ENCODE measurements at regions not wholly inside any gene's neighbourhood (a gene's known extent, or its start where the extent isn't known, plus 50 kb on each side); places are given as distances from the start of the nearest gene placed in this dataset.
A peak's percentile ranks its signal among the peaks of the same experiment; 100 is the strongest.

DNA sequence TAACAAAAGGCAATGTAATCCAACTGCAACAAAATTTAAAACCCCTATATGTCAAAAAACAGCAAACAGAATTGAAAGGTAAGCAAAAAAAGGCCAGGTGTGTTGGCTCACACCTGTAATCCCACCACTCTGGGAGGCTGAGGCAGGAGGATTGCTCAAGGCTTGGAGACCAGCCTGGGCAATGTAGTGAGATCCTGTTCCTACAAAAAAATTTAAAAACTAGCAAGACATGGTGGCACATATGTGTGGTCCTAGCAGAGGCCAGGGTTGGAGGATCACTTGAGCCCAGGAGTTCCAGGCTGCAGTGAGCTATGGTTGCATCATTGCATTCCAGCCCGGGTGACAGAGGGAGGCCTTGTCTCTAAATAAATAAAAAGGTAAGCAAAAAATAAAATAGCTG, 212.1 kb upstream of the KLF14 start:
- TF ChIP-seq EZH2 (IDR thresholded peaks at IDR 0.05; ENCODE audit: borderline replicate concordance, low read depth, low read length, severe bottlenecking) = no peak
- TF ChIP-seq, protein P1, sequence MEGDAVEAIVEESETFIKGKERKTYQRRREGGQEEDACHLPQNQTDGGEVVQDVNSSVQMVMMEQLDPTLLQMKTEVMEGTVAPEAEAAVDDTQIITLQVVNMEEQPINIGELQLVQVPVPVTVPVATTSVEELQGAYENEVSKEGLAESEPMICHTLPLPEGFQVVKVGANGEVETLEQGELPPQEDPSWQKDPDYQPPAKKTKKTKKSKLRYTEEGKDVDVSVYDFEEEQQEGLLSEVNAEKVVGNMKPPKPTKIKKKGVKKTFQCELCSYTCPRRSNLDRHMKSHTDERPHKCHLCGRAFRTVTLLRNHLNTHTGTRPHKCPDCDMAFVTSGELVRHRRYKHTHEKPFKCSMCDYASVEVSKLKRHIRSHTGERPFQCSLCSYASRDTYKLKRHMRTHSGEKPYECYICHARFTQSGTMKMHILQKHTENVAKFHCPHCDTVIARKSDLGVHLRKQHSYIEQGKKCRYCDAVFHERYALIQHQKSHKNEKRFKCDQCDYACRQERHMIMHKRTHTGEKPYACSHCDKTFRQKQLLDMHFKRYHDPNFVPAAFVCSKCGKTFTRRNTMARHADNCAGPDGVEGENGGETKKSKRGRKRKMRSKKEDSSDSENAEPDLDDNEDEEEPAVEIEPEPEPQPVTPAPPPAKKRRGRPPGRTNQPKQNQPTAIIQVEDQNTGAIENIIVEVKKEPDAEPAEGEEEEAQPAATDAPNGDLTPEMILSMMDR (IDR thresholded peaks at IDR 0.05; ENCODE audit: borderline replicate concordance, extremely low read depth, low read length, poor library complexity, severe bottlenecking) = no peak
- Histone ChIP-seq H3K27me3 (ENCODE audit: insufficient read depth, low read length, poor library complexity) (no peaks in the 10 kb centered on the region), H3K4me1 (ENCODE audit: insufficient read depth, low read length) (peaks cover 21% of the 10 kb centered on the region; the same call in 1 of the 2 replicates), H3K9ac (ENCODE audit: low read depth, low read length) (no peak overlapping the region), H3K79me2 (ENCODE audit: insufficient read depth, low read length) (peaks cover 100% of the 10 kb centered on the region), H3K4me2 (ENCODE audit: insufficient read depth, low read length) (no peak overlapping the region), H4K20me1 (ENCODE audit: insufficient read depth, low read length) (peaks cover 85% of the 10 kb centered on the region), H3K4me3 (ENCODE audit: low read depth in 1 of 2, low read length in 2 of 2) (no peak overlapping the region), H2AFZ (ENCODE audit: low read depth, low read length) (no peak overlapping the region), H3K27ac (ENCODE audit: low read length) (no peak overlapping the region), H3K9me3 (ENCODE audit: insufficient read depth, low read length, severe bottlenecking) (no peaks in the 10 kb centered on the region), H3K36me3 (ENCODE audit: insufficient read depth, low read length) (peaks cover 77% of the 10 kb centered on the region)
- ATAC-seq (ENCODE audit: insufficient read depth, low read depth) (no peak), DNase-seq (no peak)

DNA sequence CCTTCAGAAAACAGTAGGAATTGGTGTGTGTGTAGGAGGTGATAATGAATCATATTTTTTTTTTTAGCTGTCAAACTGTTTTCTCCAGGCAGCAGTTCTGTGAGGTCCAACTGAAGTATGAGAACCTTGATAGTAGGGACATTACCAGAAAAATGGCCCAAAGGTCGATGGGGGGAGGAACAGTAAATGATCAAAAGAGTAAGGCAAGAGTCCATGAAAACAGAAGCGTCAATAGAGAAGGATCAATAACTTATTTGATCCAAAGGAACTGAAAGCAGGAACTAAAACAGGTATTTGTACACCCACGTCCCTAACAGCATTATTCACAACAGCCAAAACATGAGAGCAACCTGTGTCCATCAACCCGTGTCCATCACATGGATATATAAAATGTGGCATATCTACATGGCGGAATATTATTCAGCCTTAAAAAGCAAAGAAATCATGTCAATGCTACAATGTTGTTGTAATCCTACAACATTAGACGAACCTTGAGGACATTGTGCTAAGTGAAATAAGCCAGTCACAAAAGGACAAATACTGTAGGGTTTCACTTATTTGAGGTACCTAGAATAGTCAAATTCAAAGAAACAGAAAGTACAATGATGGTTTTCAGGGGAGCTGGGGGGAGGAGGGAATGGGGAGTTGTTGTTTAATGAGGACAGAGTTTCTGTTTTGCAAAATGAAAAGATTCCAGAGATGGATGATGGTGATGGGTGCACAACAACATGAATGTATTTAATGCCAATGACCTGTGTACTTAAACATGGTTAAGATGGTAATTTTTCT, 214.0 kb upstream of the KLF14 start:
- Histone ChIP-seq H3K9ac (ENCODE audit: low read depth, low read length) (no peak overlapping the region), H3K9me3 (ENCODE audit: insufficient read depth, low read length, severe bottlenecking) (no peaks in the 10 kb centered on the region), H2AFZ (ENCODE audit: low read depth, low read length) (no peak overlapping the region), H3K27me3 (ENCODE audit: insufficient read depth, low read length, poor library complexity) (no peaks in the 10 kb centered on the region), H3K4me1 (ENCODE audit: insufficient read depth, low read length) (peaks cover 29% of the 10 kb centered on the region), H3K27ac (ENCODE audit: low read length) (0 out of 2 replicates have a peak overlapping the region, but pooled peaks have one; percentile 2), H4K20me1 (ENCODE audit: insufficient read depth, low read length) (peaks cover 87% of the 10 kb centered on the region), H3K36me3 (ENCODE audit: insufficient read depth, low read length) (peaks cover 77% of the 10 kb centered on the region), H3K4me2 (ENCODE audit: insufficient read depth, low read length) (0 out of 2 replicates have a peak overlapping the region, but pooled peaks have one; percentile 11), H3K4me3 (ENCODE audit: low read depth in 1 of 2, low read length in 2 of 2) (no peak overlapping the region), H3K79me2 (ENCODE audit: insufficient read depth, low read length) (peaks cover 100% of the 10 kb centered on the region)
- TF ChIP-seq EZH2 (IDR thresholded peaks at IDR 0.05; ENCODE audit: borderline replicate concordance, low read depth, low read length, severe bottlenecking) = no peak
- TF ChIP-seq, protein P1 (IDR thresholded peaks at IDR 0.05; ENCODE audit: borderline replicate concordance, extremely low read depth, low read length, poor library complexity, severe bottlenecking) = no peak
- DNase-seq = no peak
- peak; percentile 52 for ATAC-seq (ENCODE audit: insufficient read depth, low read depth)

DNA sequence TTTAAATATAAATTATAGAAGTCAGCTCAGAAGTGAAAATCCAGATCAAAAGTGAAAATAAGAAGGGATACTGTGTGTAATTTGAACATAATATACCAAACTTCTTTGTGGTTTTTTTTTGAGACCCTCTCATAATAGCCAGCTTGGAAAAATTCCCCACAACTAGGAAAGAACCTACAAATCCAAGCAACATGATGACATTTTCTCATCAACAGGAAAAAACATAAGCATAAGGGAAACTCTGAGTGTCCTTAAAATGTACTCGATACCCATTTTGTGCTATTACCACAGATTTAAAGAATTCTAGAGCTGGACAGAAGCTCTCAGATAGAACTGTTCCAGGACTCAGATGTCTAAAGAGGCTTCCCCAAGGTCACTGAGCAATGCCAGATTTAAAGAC, 214.8 kb upstream of the KLF14 start:
- H3K36me3 ChIP-seq (ENCODE audit: insufficient read depth, low read length) = peaks cover 70% of the 10 kb centered on the region
- no peaks in the 10 kb centered on the region for H3K9me3 ChIP-seq (ENCODE audit: insufficient read depth, low read length, severe bottlenecking)
- peaks cover 100% of the 10 kb centered on the region for H3K79me2 ChIP-seq (ENCODE audit: insufficient read depth, low read length)
- DNase-seq = no peak
- no peak for ATAC-seq (ENCODE audit: insufficient read depth, low read depth)
- no peak for TF ChIP-seq EZH2 (IDR thresholded peaks at IDR 0.05; ENCODE audit: borderline replicate concordance, low read depth, low read length, severe bottlenecking)
- TF ChIP-seq, protein P1 (IDR thresholded peaks at IDR 0.05; ENCODE audit: borderline replicate concordance, extremely low read depth, low read length, poor library complexity, severe bottlenecking) = no peak
- H4K20me1 ChIP-seq (ENCODE audit: insufficient read depth, low read length) = peaks cover 81% of the 10 kb centered on the region
- H2AFZ ChIP-seq (ENCODE audit: low read depth, low read length) = no peak overlapping the region
- H3K4me1 ChIP-seq (ENCODE audit: insufficient read depth, low read length) = peaks cover 28% of the 10 kb centered on the region
- no peaks in the 10 kb centered on the region for H3K27me3 ChIP-seq (ENCODE audit: insufficient read depth, low read length, poor library complexity)
- H3K4me2 ChIP-seq (ENCODE audit: insufficient read depth, low read length) = no peak overlapping the region
- H3K4me3 ChIP-seq (ENCODE audit: low read depth in 1 of 2, low read length in 2 of 2) = no peak overlapping the region
- no peak overlapping the region for H3K27ac ChIP-seq (ENCODE audit: low read length)
- no peak overlapping the region for H3K9ac ChIP-seq (ENCODE audit: low read depth, low read length)
